ENCODE measurements at regions not wholly inside any gene's neighbourhood (a gene's known extent, or its start where the extent isn't known, plus 50 kb on each side); places are given as distances from the start of the nearest gene placed in this dataset.
"Not testable (repeated sequence)": the region's sequence is repeated elsewhere in the genome, so short reads cannot be mapped to it uniquely, and the experiment has no call there.

- H3K4me2 ChIP-seq (ENCODE audit: low read length), result no peak overlapping the region
- H3K9me3 ChIP-seq (ENCODE audit: low read length), result no peaks in the 10 kb centered on the region
- no peak overlapping the region for H2AFZ ChIP-seq (ENCODE audit: low read length)
- no peaks in the 10 kb centered on the region for H3K9me2 ChIP-seq (ENCODE audit: low read depth, low read length)
- no peaks in the 10 kb centered on the region for H4K20me1 ChIP-seq (ENCODE audit: insufficient read depth, low read length)
- H3F3A ChIP-seq (ENCODE audit: insufficient read depth, low read length), result no peaks in the 10 kb centered on the region
- H3K27me3 ChIP-seq (ENCODE audit: insufficient read depth, low read length), result no peaks in the 10 kb centered on the region
- H3K79me2 ChIP-seq (ENCODE audit: insufficient read depth, low read length), result no peaks in the 10 kb centered on the region
- TF ChIP-seq, protein P1, sequence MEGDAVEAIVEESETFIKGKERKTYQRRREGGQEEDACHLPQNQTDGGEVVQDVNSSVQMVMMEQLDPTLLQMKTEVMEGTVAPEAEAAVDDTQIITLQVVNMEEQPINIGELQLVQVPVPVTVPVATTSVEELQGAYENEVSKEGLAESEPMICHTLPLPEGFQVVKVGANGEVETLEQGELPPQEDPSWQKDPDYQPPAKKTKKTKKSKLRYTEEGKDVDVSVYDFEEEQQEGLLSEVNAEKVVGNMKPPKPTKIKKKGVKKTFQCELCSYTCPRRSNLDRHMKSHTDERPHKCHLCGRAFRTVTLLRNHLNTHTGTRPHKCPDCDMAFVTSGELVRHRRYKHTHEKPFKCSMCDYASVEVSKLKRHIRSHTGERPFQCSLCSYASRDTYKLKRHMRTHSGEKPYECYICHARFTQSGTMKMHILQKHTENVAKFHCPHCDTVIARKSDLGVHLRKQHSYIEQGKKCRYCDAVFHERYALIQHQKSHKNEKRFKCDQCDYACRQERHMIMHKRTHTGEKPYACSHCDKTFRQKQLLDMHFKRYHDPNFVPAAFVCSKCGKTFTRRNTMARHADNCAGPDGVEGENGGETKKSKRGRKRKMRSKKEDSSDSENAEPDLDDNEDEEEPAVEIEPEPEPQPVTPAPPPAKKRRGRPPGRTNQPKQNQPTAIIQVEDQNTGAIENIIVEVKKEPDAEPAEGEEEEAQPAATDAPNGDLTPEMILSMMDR (IDR thresholded peaks at IDR 0.05; ENCODE audit: low read length), result no peak
- no peak for TF ChIP-seq EZH2 (IDR thresholded peaks at IDR 0.05; ENCODE audit: borderline replicate concordance, low read length)
- H3K4me3 ChIP-seq (ENCODE audit: low read depth, low read length, poor library complexity, severe bottlenecking), result no peak overlapping the region
- no peaks in the 10 kb centered on the region for H3K4me1 ChIP-seq (ENCODE audit: insufficient read depth, low read length, severe bottlenecking)
- no peak overlapping the region for H3K9ac ChIP-seq (ENCODE audit: low read length)
- H3K36me3 ChIP-seq (ENCODE audit: insufficient read depth, low read length), result no peaks in the 10 kb centered on the region
- no peak overlapping the region for H3K27ac ChIP-seq (ENCODE audit: low read depth, low read length, poor library complexity, severe bottlenecking)
Observed at GRCh38 chr2:84300696-84301029, 158.4 kb downstream of the SUCLG1 start.

GRCh38 chr2:84300001-84300695, 158.9 kb downstream of the SUCLG1 start:
- not testable (repeated sequence) for H2AFZ ChIP-seq (ENCODE audit: low read length); H3K27ac ChIP-seq (ENCODE audit: low read depth, low read length, poor library complexity, severe bottlenecking); H3K4me1 ChIP-seq (ENCODE audit: insufficient read depth, low read length, severe bottlenecking); H3K9me2 ChIP-seq (ENCODE audit: low read depth, low read length); H3K4me2 ChIP-seq (ENCODE audit: low read length); H3K9ac ChIP-seq (ENCODE audit: low read length); H4K20me1 ChIP-seq (ENCODE audit: insufficient read depth, low read length); H3K79me2 ChIP-seq (ENCODE audit: insufficient read depth, low read length); H3K4me3 ChIP-seq (ENCODE audit: low read depth, low read length, poor library complexity, severe bottlenecking); H3K36me3 ChIP-seq (ENCODE audit: insufficient read depth, low read length); H3F3A ChIP-seq (ENCODE audit: insufficient read depth, low read length); H3K27me3 ChIP-seq (ENCODE audit: insufficient read depth, low read length); H3K9me3 ChIP-seq (ENCODE audit: low read length)

DNA sequence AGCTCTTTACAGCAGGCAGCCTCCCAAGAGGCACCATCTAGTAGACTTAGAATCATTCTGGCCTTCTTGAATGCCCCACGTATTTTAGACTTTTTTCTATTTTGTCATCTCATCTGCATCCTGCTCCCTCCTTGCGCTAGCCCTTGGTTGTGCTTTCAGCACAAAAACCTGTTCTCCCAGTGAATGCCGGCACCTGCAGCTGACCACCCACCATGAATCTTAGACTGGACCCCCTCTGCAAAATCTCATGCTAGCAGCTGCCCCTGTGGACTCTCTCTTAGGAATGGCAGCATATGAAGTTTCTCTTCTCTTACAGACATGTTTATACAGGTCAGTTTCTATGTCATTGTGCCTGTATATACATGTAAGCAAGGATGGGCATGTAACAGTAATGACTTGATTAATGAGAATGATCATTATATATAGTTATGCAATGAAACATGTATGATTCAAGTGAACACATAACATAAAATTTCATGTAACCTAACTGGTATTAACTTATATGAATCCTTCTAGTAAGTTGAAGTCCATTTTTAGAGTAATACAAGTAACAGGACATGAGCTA, 159.8 kb downstream of the SUCLG1 start:
- TF ChIP-seq, protein P1 (IDR thresholded peaks at IDR 0.05; ENCODE audit: low read length), result no peak
- no peak for TF ChIP-seq EZH2 (IDR thresholded peaks at IDR 0.05; ENCODE audit: borderline replicate concordance, low read length)
- Histone ChIP-seq H3K79me2 (ENCODE audit: insufficient read depth, low read length) (no peaks in the 10 kb centered on the region), H3F3A (ENCODE audit: insufficient read depth, low read length) (no peaks in the 10 kb centered on the region), H3K27me3 (ENCODE audit: insufficient read depth, low read length) (no peaks in the 10 kb centered on the region), H3K9me3 (ENCODE audit: low read length) (no peaks in the 10 kb centered on the region), H3K9ac (ENCODE audit: low read length) (no peak overlapping the region), H3K27ac (ENCODE audit: low read depth, low read length, poor library complexity, severe bottlenecking) (no peak overlapping the region), H4K20me1 (ENCODE audit: insufficient read depth, low read length) (no peaks in the 10 kb centered on the region), H3K4me2 (ENCODE audit: low read length) (no peak overlapping the region), H3K9me2 (ENCODE audit: low read depth, low read length) (no peaks in the 10 kb centered on the region), H3K4me1 (ENCODE audit: insufficient read depth, low read length, severe bottlenecking) (no peaks in the 10 kb centered on the region), H2AFZ (ENCODE audit: low read length) (no peak overlapping the region), H3K4me3 (ENCODE audit: low read depth, low read length, poor library complexity, severe bottlenecking) (no peak overlapping the region), H3K36me3 (ENCODE audit: insufficient read depth, low read length) (no peaks in the 10 kb centered on the region)

DNA sequence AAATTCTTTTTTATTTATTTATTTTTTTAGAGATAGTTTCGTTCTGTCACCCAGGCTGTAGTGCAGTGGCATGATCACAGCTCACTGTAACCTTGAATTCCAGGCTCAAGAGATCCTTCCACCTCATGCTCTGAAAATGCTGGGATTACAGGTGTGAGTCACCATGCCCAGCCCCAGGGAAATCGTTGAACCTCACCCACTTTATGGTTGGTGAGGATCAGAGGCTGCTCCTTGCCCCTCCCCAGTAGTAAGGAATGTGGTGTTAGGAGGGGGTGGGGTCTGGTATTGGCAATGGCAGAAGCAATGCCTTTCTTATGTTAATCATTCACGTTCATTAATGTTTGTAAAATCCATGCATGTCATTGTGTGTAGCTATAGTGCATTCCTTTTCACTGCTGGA, 161.9 kb downstream of the SUCLG1 start:
- no peak overlapping the region for H3K9ac ChIP-seq (ENCODE audit: low read length)
- no peaks in the 10 kb centered on the region for H3K4me1 ChIP-seq (ENCODE audit: insufficient read depth, low read length, severe bottlenecking)
- no peak overlapping the region for H3K27ac ChIP-seq (ENCODE audit: low read depth, low read length, poor library complexity, severe bottlenecking)
- TF ChIP-seq, protein P1 (IDR thresholded peaks at IDR 0.05; ENCODE audit: low read length), result no peak
- no peak for TF ChIP-seq EZH2 (IDR thresholded peaks at IDR 0.05; ENCODE audit: borderline replicate concordance, low read length)
- no peaks in the 10 kb centered on the region for H4K20me1 ChIP-seq (ENCODE audit: insufficient read depth, low read length)
- H3K4me2 ChIP-seq (ENCODE audit: low read length), result no peak overlapping the region
- no peaks in the 10 kb centered on the region for H3F3A ChIP-seq (ENCODE audit: insufficient read depth, low read length)
- H3K9me2 ChIP-seq (ENCODE audit: low read depth, low read length), result no peaks in the 10 kb centered on the region
- H3K79me2 ChIP-seq (ENCODE audit: insufficient read depth, low read length), result no peaks in the 10 kb centered on the region
- H3K9me3 ChIP-seq (ENCODE audit: low read length), result no peaks in the 10 kb centered on the region
- H3K4me3 ChIP-seq (ENCODE audit: low read depth, low read length, poor library complexity, severe bottlenecking), result no peak overlapping the region
- no peak overlapping the region for H2AFZ ChIP-seq (ENCODE audit: low read length)
- H3K36me3 ChIP-seq (ENCODE audit: insufficient read depth, low read length), result no peaks in the 10 kb centered on the region
- no peaks in the 10 kb centered on the region for H3K27me3 ChIP-seq (ENCODE audit: insufficient read depth, low read length)
